SK-N-SH (cell line): ENCODE measurements at regions not wholly inside any gene's neighbourhood (a gene's known extent, or its start where the extent isn't known, plus 50 kb on each side); places are given as distances from the start of the nearest gene placed in this dataset.

Source experiments
- CTCF ChIA-PET: fragments of 300-600, 350-600 bp; formaldehyde crosslinking; extraction: SDS; loops from one replicate; lab custom pipeline; 2021; lab: Yijun Ruan, JAX
- POLR2A ChIA-PET: fragments of 350-600 bp; sonication (Branson Sonifier 250); formaldehyde crosslinking; extraction: SDS; loops from one replicate; lab custom pipeline; 2020; ENCODE audit warnings: antibody characterized with exemption, inconsistent platforms; lab: Yijun Ruan, JAX
- DNase-seq: peaks from one replicate; pipeline ENCODE4 v3.0.0; 2012
- H2AFZ ChIP-seq: fragments of 200-600 bp; sonication (generic); 2 replicates; pipeline ENCODE4 v1.8.1; 2016; ENCODE audit warnings: antibody characterized with exemption, mild to moderate bottlenecking, low read depth
- H3F3A ChIP-seq: fragments of 200-600 bp; sonication (generic); replicated peaks from 2 replicates; pipeline ENCODE3; 2016; ENCODE audit warnings: antibody characterized with exemption, mild to moderate bottlenecking; ENCODE audit not compliant: insufficient read depth
- H3K27ac ChIP-seq, 2 experiments: fragments of 200-500 bp in 1 of 2; fragments of 200-600 bp in 1 of 2; sonication (Bioruptor generic) in 1 of 2; sonication (generic), shearing (Covaris generic) in 1 of 2; 2 replicates each; pipeline versions ENCODE4 v1.5.1 to v1.6.1; 2014 to 2016; ENCODE audit warnings: low read depth in 2 of 2, inconsistent platforms in 1 of 2, low read length in 1 of 2, mild to moderate bottlenecking in 1 of 2, mixed read lengths in 1 of 2
- H3K27me3 ChIP-seq: fragments of 200-600 bp; sonication (generic), shearing (Covaris generic); 2 replicates; pipeline ENCODE4 v1.6.1; 2016; ENCODE audit warnings: mixed run types; ENCODE audit not compliant: insufficient read depth
- H3K36me3 ChIP-seq, 2 experiments: fragments of 200-500 bp in 1 of 2; fragments of 200-600 bp in 1 of 2; sonication (Bioruptor generic) in 1 of 2; sonication (generic) in 1 of 2; replicated peaks in 1 of 2; 2 replicates each; pipeline versions ENCODE3 to v1.5.1; 2014 to 2016; ENCODE audit warnings: low read length in 1 of 2, mild to moderate bottlenecking in 1 of 2; ENCODE audit not compliant: insufficient read depth in 2 of 2, control insufficient read depth in 1 of 2
- H3K4me1 ChIP-seq, 2 experiments: fragments of 200-500 bp in 1 of 2; fragments of 200-600 bp in 1 of 2; sonication (Bioruptor generic) in 1 of 2; sonication (generic), shearing (Covaris generic) in 1 of 2; 2 replicates each; pipeline versions ENCODE4 v1.5.1 to v1.6.1; 2014 to 2016; ENCODE audit warnings: low read depth in 1 of 2, low read length in 1 of 2, mixed run types in 1 of 2; ENCODE audit not compliant: insufficient read depth in 2 of 2, control insufficient read depth in 1 of 2
- H3K4me2 ChIP-seq: fragments of 200-600 bp; sonication (generic), shearing (Covaris generic); 2 replicates; pipeline ENCODE4 v1.6.1; 2017; ENCODE audit warnings: mixed run types
- H3K4me3 ChIP-seq, 2 experiments: fragments of 200-500 bp in 1 of 2; fragments of 200-600 bp in 1 of 2; sonication (Bioruptor generic) in 1 of 2; sonication (generic), shearing (Covaris generic) in 1 of 2; 2 replicates each; pipeline versions ENCODE4 v1.5.1 to v1.8.1; 2014 to 2016; ENCODE audit warnings: low read depth in 2 of 2, inconsistent platforms in 1 of 2, low read length in 1 of 2, mild to moderate bottlenecking in 1 of 2, mixed read lengths in 1 of 2, moderate library complexity in 1 of 2
- H3K79me2 ChIP-seq: fragments of 200-600 bp; sonication (generic); 2 replicates; pipeline ENCODE4 v1.8.1; 2017; ENCODE audit warnings: mild to moderate bottlenecking; ENCODE audit not compliant: insufficient read depth
- H3K9ac ChIP-seq: fragments of 200-600 bp; sonication (generic); 2 replicates; pipeline ENCODE4 v1.6.1; 2017; ENCODE audit warnings: mixed run types
- H3K9me2 ChIP-seq: fragments of 200-600 bp; sonication (generic); 2 replicates; pipeline ENCODE4 v1.6.1; 2017; ENCODE audit warnings: mixed run types
- H3K9me3 ChIP-seq: fragments of 200-600 bp; sonication (generic); 2 replicates; pipeline ENCODE4 v1.6.1; 2017; ENCODE audit warnings: mixed run types, mild to moderate bottlenecking, moderate library complexity
- H4K20me1 ChIP-seq: fragments of 200-600 bp; sonication (generic); 2 replicates; pipeline ENCODE4 v1.6.1; 2017; ENCODE audit warnings: mild to moderate bottlenecking, mixed run types; ENCODE audit not compliant: insufficient read depth
- CTCF ChIP-seq: fragments of 200-600 bp; sonication (generic); IDR thresholded peaks from 2 replicates; pipeline ENCODE4 v1.6.1; 2017; ENCODE audit warnings: antibody characterized with exemption, mild to moderate bottlenecking, moderate library complexity
- EP300 ChIP-seq, 2 experiments: IDR thresholded peaks; 2 replicates each; pipeline versions ENCODE4 v1.4.0 to v1.6.1; 2012; ENCODE audit warnings: borderline replicate concordance in 1 of 2, low read depth in 1 of 2, low read length in 1 of 2
- FOSL2 ChIP-seq: IDR thresholded peaks from 2 replicates; pipeline ENCODE4 v1.4.0; 2012; ENCODE audit warnings: low read depth, mild to moderate bottlenecking, moderate library complexity, borderline replicate concordance
- FOXM1 ChIP-seq: IDR thresholded peaks from 2 replicates; pipeline ENCODE4 v1.4.0; 2012; ENCODE audit warnings: low read depth, mild to moderate bottlenecking
- GABPA ChIP-seq: IDR thresholded peaks from 2 replicates; pipeline ENCODE4 v1.4.0; 2012; ENCODE audit warnings: low read depth, mild to moderate bottlenecking
- GATA2 ChIP-seq: sonication (generic); formaldehyde crosslinking; IDR thresholded peaks from 2 replicates; pipeline ENCODE4 v1.5.0; 2020; ENCODE audit warnings: mild to moderate bottlenecking, missing genetic modification reagents
- IRF3 ChIP-seq: fragments of 150-350 bp; IDR thresholded peaks from 2 replicates; pipeline ENCODE4 v1.6.1; 2016; ENCODE audit warnings: mild to moderate bottlenecking, low read depth, low read length
- NRF1 ChIP-seq: IDR thresholded peaks from 2 replicates; pipeline ENCODE4 v1.6.1; 2012; ENCODE audit warnings: low read depth, mild to moderate bottlenecking, low read length
- POLR2AphosphoS5 ChIP-seq: IDR thresholded peaks from 2 replicates; pipeline ENCODE4 v1.6.1; 2012; ENCODE audit warnings: low read depth, low read length
- TAF1 ChIP-seq: IDR thresholded peaks from 2 replicates; pipeline ENCODE4 v1.6.1; 2012; ENCODE audit warnings: low read depth, mild to moderate bottlenecking, low read length, moderate library complexity, borderline replicate concordance
- TCF12 ChIP-seq: IDR thresholded peaks from 2 replicates; pipeline ENCODE4 v1.4.0; 2012
- TEAD4 ChIP-seq: IDR thresholded peaks from 2 replicates; pipeline ENCODE4 v1.4.0; 2012; ENCODE audit warnings: mild to moderate bottlenecking, borderline replicate concordance; ENCODE audit not compliant: insufficient read depth
- USF1 ChIP-seq: IDR thresholded peaks from 2 replicates; pipeline ENCODE4 v1.4.0; 2012; ENCODE audit warnings: low read depth, borderline replicate concordance
- YY1 ChIP-seq: IDR thresholded peaks from 2 replicates; pipeline ENCODE4 v1.4.0; 2012; ENCODE audit warnings: low read depth, mild to moderate bottlenecking
- ZBTB33 ChIP-seq: IDR thresholded peaks from 2 replicates; pipeline ENCODE4 v1.4.0; 2012; ENCODE audit warnings: low read depth, borderline replicate concordance
- WGBS: methylation state at CpG from one replicate; pipeline ENCODE4 v1.1.6; 2017; ENCODE audit warnings: low lambda C conversion rate; 5-methylcytosine and 5-hydroxymethylcytosine counted together

GRCh38 chr20:50304501-50304856 lies 113.8 kb downstream of the CEBPB start:
- Histone ChIP-seq H3K79me2 (no peaks in the 10 kb centered on the region), H3K4me2 (no peak overlapping the region), H3K4me3 (no peak overlapping the region), H3K27ac (peak overlapping the region; percentile 2 to 62; a peak in 3 of 4 replicates), H2AFZ (no peak overlapping the region), H3K4me1 (peaks cover 15 to 37% of the 10 kb centered on the region in 2 experiments), H4K20me1 (no peaks in the 10 kb centered on the region), H3F3A (peaks cover 5% of the 10 kb centered on the region), H3K27me3 (no peaks in the 10 kb centered on the region; the same call in 1 of the 2 replicates), H3K36me3 (no peaks in the 10 kb centered on the region), H3K9me3 (no peaks in the 10 kb centered on the region), H3K9ac (no peak overlapping the region), H3K9me2 (no peaks in the 10 kb centered on the region)
- TF ChIP-seq FOSL2, result no peak
- TF ChIP-seq IRF3, result no peak
- no peak for TF ChIP-seq GABPA
- no peak for TF ChIP-seq GATA2 (CRISPR knock-in tag)
- TF ChIP-seq TCF12, result no peak
- no peak for TF ChIP-seq USF1
- TF ChIP-seq EP300 (IDR thresholded peaks at IDR 0.05; ENCODE audit: borderline replicate concordance in 1 of 2, low read depth in 1 of 2, low read length in 1 of 2), result no peak
- POLR2A ChIA-PET, result interaction anchor here (0.8 kb wide), 1 partner anchor 9 kb away, joined by 3 read pairs; no protein-coding TSS in a partner anchor
- DNase-seq, result peak; percentile 62
- CTCF ChIA-PET, result interaction anchor here (1.0 to 1.2 kb wide), 3 partner anchors 9 to 114 kb away, joined by 3 to 5 read pairs (median 3); partner anchors contain the start of gene CEBPB
- 78% methylated on average over 6 of the region's 10 CpGs for WGBS

- Histone ChIP-seq H3K4me3 (no peak overlapping the region), H3K4me1 (peaks cover 16 to 39% of the 10 kb centered on the region in 2 experiments), H3K27me3 (no peaks in the 10 kb centered on the region; the same call in 1 of the 2 replicates), H3K36me3 (no peaks in the 10 kb centered on the region), H3K79me2 (no peaks in the 10 kb centered on the region), H3K4me2 (no peak overlapping the region), H3K27ac (peak overlapping the region; percentile 2 to 62; a peak in 3 of 4 replicates), H2AFZ (0 out of 2 replicates have a peak overlapping the region, but pooled peaks have one; percentile 43), H3F3A (peaks cover 5% of the 10 kb centered on the region), H3K9me2 (no peaks in the 10 kb centered on the region), H3K9me3 (no peaks in the 10 kb centered on the region), H3K9ac (no peak overlapping the region), H4K20me1 (no peaks in the 10 kb centered on the region)
- CTCF ChIA-PET, result interaction anchor here (1.0 to 1.2 kb wide), 3 partner anchors 9 to 114 kb away, joined by 3 to 5 read pairs (median 3); partner anchors contain the start of gene CEBPB
- 67% methylated on average over 6 of the region's 14 CpGs for WGBS
- POLR2A ChIA-PET, result no interaction called here
- DNase-seq, result peak; percentile 67
- TF ChIP-seq YY1 (no peak), GABPA (no peak), NRF1 (no peak), CTCF (no peak), TAF1 (no peak), POLR2AphosphoS5 (no peak), IRF3 (no peak), ZBTB33 (no peak), EP300 (IDR thresholded peaks at IDR 0.05; ENCODE audit: borderline replicate concordance in 1 of 2, low read depth in 1 of 2, low read length in 1 of 2) (no peak), TEAD4 (no peak), FOXM1 (no peak), FOSL2 (no peak), USF1 (no peak)
Observed at GRCh38 chr20:50304923-50305635, 114.4 kb downstream of the CEBPB start.
